ENCODE measurements at regions not wholly inside any gene's neighbourhood (a gene's known extent, or its start where the extent isn't known, plus 50 kb on each side); places are given as distances from the start of the nearest gene placed in this dataset.

- intact Hi-C loops (cut with micrococcal nuclease) (no loop called here), dilution Hi-C loops (cut with MboI; ENCODE audit: extremely low pct_ligation_motif_present, low sequenced_read_pairs) (no loop called here)
- no peak overlapping the region for H3K27ac ChIP-seq (ENCODE audit: insufficient read depth, low read depth, low read length)
- H3K79me2 ChIP-seq (ENCODE audit: control insufficient read depth, insufficient read depth, low read length), result no peaks in the 10 kb centered on the region
- no peaks in the 10 kb centered on the region for H3K9me3 ChIP-seq (replicated peaks; ENCODE audit: control insufficient read depth, insufficient read depth, low read length)
- no peak for TF ChIP-seq POLR2AphosphoS5 (IDR thresholded peaks at IDR 0.05; ENCODE audit: insufficient read depth, low read depth, low read length)
- TF ChIP-seq CTCF (IDR thresholded peaks at IDR 0.05; ENCODE audit: extremely low read depth in 1 of 2, insufficient read depth in 1 of 2, low read depth in 1 of 2, low read length in 2 of 2), result no peak
- TF ChIP-seq EZH2 (IDR thresholded peaks at IDR 0.05; ENCODE audit: borderline replicate concordance, low read depth, low read length, severe bottlenecking), result no peak
- TF ChIP-seq MYC (IDR thresholded peaks at IDR 0.05; ENCODE audit: low read depth, low read length), result no peak
- ChIA-PET CTCF (no interaction called here), POLR2A (no interaction called here)
- H3K9ac ChIP-seq (replicated peaks; ENCODE audit: extremely low read depth, insufficient read depth, low read length), result no peak overlapping the region
- no TSS peak for BruUV-seq (replicated peaks)
- H3K4me2 ChIP-seq (ENCODE audit: insufficient read depth, low read length), result no peak overlapping the region
- no peaks in the 10 kb centered on the region for H3K9me1 ChIP-seq (replicated peaks; ENCODE audit: control insufficient read depth, extremely low read depth, insufficient read depth, low read length)
- H3K4me3 ChIP-seq (replicated peaks in 1 of 3; ENCODE audit: insufficient read depth in 1 of 3, low read depth in 1 of 3, low read length in 3 of 3), result no peak overlapping the region
- no peaks in the 10 kb centered on the region for H3K4me1 ChIP-seq (ENCODE audit: control insufficient read depth, extremely low read depth, insufficient read depth, low read length)
- H2AFZ ChIP-seq (ENCODE audit: low read depth, low read length), result no peak overlapping the region
- no peaks in the 10 kb centered on the region for H3K27me3 ChIP-seq (ENCODE audit: control insufficient read depth in 2 of 2, insufficient read depth in 2 of 2, low read length in 2 of 2)
- no peaks in the 10 kb centered on the region for H4K20me1 ChIP-seq (replicated peaks; ENCODE audit: control insufficient read depth, extremely low read depth, insufficient read depth, low read length)
- H3K36me3 ChIP-seq (ENCODE audit: control insufficient read depth in 2 of 2, extremely low read depth in 1 of 2, insufficient read depth in 2 of 2, low read length in 2 of 2), result no peaks in the 10 kb centered on the region
- no peak for FAIRE-seq
- no peak for DNase-seq (ENCODE audit: low read depth, low spot score)
Observed at GRCh38 chr5:8773046-8773615, 772.7 kb downstream of the SEMA5A start.

DNA sequence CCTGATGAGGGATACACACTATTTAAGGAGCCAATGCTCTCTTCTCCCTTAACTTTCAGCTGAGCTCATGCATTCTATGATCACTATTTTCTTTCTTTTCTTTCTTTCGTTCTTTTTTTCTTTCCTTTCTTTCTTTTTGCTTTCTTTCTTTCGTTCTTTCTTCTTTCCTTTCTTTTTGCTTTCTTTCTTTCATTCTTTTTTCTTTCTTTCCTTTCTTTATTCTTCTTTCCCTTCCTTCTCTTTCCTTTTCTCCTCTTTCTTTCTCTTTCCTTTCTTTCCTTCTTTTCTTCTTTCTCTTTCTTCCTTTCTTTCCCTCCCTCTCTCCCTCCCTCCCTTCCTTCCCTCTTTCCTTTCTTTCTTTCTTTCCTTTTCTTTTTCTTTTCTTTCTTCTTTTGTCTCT lies 761.2 kb downstream of the SEMA5A start:
- no peak overlapping the region for H3K9ac ChIP-seq (replicated peaks; ENCODE audit: extremely low read depth, insufficient read depth, low read length)
- intact Hi-C loops (cut with micrococcal nuclease) (no loop called here), dilution Hi-C loops (cut with MboI; ENCODE audit: extremely low pct_ligation_motif_present, low sequenced_read_pairs) (no loop called here)
- H3K4me2 ChIP-seq (ENCODE audit: insufficient read depth, low read length), result no peak overlapping the region
- no peak for TF ChIP-seq EZH2 (IDR thresholded peaks at IDR 0.05; ENCODE audit: borderline replicate concordance, low read depth, low read length, severe bottlenecking)
- no peak for TF ChIP-seq JUN (IDR thresholded peaks at IDR 0.05; ENCODE audit: borderline replicate concordance, insufficient read depth, insufficient read length, low read depth)
- no peak for TF ChIP-seq MYC (IDR thresholded peaks at IDR 0.05; ENCODE audit: low read depth, low read length)
- TF ChIP-seq, protein P1, sequence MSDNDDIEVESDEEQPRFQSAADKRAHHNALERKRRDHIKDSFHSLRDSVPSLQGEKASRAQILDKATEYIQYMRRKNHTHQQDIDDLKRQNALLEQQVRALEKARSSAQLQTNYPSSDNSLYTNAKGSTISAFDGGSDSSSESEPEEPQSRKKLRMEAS (IDR thresholded peaks at IDR 0.05; ENCODE audit: insufficient read depth, insufficient read length), result no peak
- TF ChIP-seq CTCF (IDR thresholded peaks at IDR 0.05; ENCODE audit: extremely low read depth in 1 of 2, insufficient read depth in 1 of 2, low read depth in 1 of 2, low read length in 2 of 2), result no peak
- TF ChIP-seq GATA2 (IDR thresholded peaks at IDR 0.05; ENCODE audit: insufficient read depth, insufficient read length, low read depth, low read length), result no peak
- TF ChIP-seq POLR2A (IDR thresholded peaks at IDR 0.05; ENCODE audit: low read depth, low read length), result no peak
- no peak for TF ChIP-seq POLR2AphosphoS5 (IDR thresholded peaks at IDR 0.05; ENCODE audit: insufficient read depth, low read depth, low read length)
- no peaks in the 10 kb centered on the region for H3K9me3 ChIP-seq (replicated peaks; ENCODE audit: control insufficient read depth, insufficient read depth, low read length)
- no peak overlapping the region for H2AFZ ChIP-seq (ENCODE audit: low read depth, low read length)
- no TSS peak for BruUV-seq (replicated peaks)
- H3K79me2 ChIP-seq (ENCODE audit: control insufficient read depth, insufficient read depth, low read length), result no peaks in the 10 kb centered on the region
- no peaks in the 10 kb centered on the region for H3K4me1 ChIP-seq (ENCODE audit: control insufficient read depth, extremely low read depth, insufficient read depth, low read length)
- DNase-seq (ENCODE audit: low read depth, low spot score) (no peak), FAIRE-seq (no peak)
- H4K20me1 ChIP-seq (replicated peaks; ENCODE audit: control insufficient read depth, extremely low read depth, insufficient read depth, low read length), result no peaks in the 10 kb centered on the region
- ChIA-PET POLR2A (no interaction called here), CTCF (interaction anchor here (1.8 kb wide), 1 partner anchor 44 kb away, joined by 5 read pairs; no protein-coding TSS in a partner anchor)
- H3K4me3 ChIP-seq (replicated peaks in 1 of 3; ENCODE audit: insufficient read depth in 1 of 3, low read depth in 1 of 3, low read length in 3 of 3), result no peak overlapping the region
- no peak overlapping the region for H3K27ac ChIP-seq (ENCODE audit: insufficient read depth, low read depth, low read length)
- no peaks in the 10 kb centered on the region for H3K36me3 ChIP-seq (ENCODE audit: control insufficient read depth in 2 of 2, extremely low read depth in 1 of 2, insufficient read depth in 2 of 2, low read length in 2 of 2)
- no peaks in the 10 kb centered on the region for H3K9me1 ChIP-seq (replicated peaks; ENCODE audit: control insufficient read depth, extremely low read depth, insufficient read depth, low read length)
- H3K27me3 ChIP-seq (ENCODE audit: control insufficient read depth in 2 of 2, insufficient read depth in 2 of 2, low read length in 2 of 2), result no peaks in the 10 kb centered on the region

Measured in endothelial cell of umbilical vein (primary cell).